GM23338 (cell line): ENCODE measurements at regions not wholly inside any gene's neighbourhood (a gene's known extent, or its start where the extent isn't known, plus 50 kb on each side); places are given as distances from the start of the nearest gene placed in this dataset.

Experiments
- ATAC-seq: fragments of 200-7000 bp; cut with Tn5 transposase; 3 replicates; pipeline ENCODE4 v1.9.1; 2020
- DNase-seq: peaks from one replicate; pipeline ENCODE4 v3.0.0-alpha.2; 2015; ENCODE audit warnings: low spot score
- H2AFZ ChIP-seq: fragments of 200-600 bp; sonication (generic); 2 replicates; pipeline ENCODE4 v1.8.0; 2016; ENCODE audit warnings: antibody characterized with exemption, mild to moderate bottlenecking, moderate library complexity
- H3F3A ChIP-seq: fragments of 200-600 bp; sonication (generic); replicated peaks from 2 replicates; pipeline ENCODE4 v1.8.0; 2017; ENCODE audit warnings: antibody characterized with exemption, mixed run types, low read depth
- H3K27ac ChIP-seq: fragments of 200-600 bp; sonication (generic); 2 replicates; pipeline ENCODE4 v1.6.1; 2016; ENCODE audit warnings: low read depth
- H3K27me3 ChIP-seq: fragments of 200-600 bp; sonication (generic); 2 replicates; pipeline ENCODE4 v1.8.0; 2016; ENCODE audit warnings: mild to moderate bottlenecking, mixed run types, moderate library complexity; ENCODE audit not compliant: insufficient read depth
- H3K36me3 ChIP-seq: fragments of 200-600 bp; sonication (generic); 2 replicates; pipeline ENCODE4 v1.8.0; 2016; ENCODE audit warnings: mild to moderate bottlenecking; ENCODE audit not compliant: insufficient read depth
- H3K4me1 ChIP-seq: fragments of 200-600 bp; sonication (generic); 2 replicates; pipeline ENCODE4 v1.8.0; 2016; ENCODE audit warnings: mild to moderate bottlenecking, moderate library complexity; ENCODE audit not compliant: insufficient read depth
- H3K4me2 ChIP-seq: fragments of 200-600 bp; sonication (generic); 2 replicates; pipeline ENCODE4 v1.7.1; 2017; ENCODE audit warnings: mixed run types
- H3K4me3 ChIP-seq: fragments of 200-600 bp; sonication (generic); 2 replicates; pipeline ENCODE4 v1.6.1; 2016; ENCODE audit warnings: mixed run types
- H3K79me2 ChIP-seq: fragments of 200-600 bp; sonication (generic); replicated peaks from 2 replicates; pipeline ENCODE4 v1.8.0; 2017; ENCODE audit warnings: mild to moderate bottlenecking; ENCODE audit not compliant: insufficient read depth
- H3K9me2 ChIP-seq: fragments of 200-600 bp; sonication (generic); 2 replicates; pipeline ENCODE4 v1.8.0; 2017; ENCODE audit not compliant: insufficient read depth
- H4K20me1 ChIP-seq: fragments of 200-600 bp; sonication (generic); replicated peaks from 2 replicates; pipeline ENCODE4 v1.8.0; 2017; ENCODE audit warnings: mild to moderate bottlenecking; ENCODE audit not compliant: insufficient read depth
- H3K27ac Mint-ChIP-seq: 2 replicates; pipeline ENCODE4 v1.8.0; 2020; ENCODE audit warnings: inconsistent platforms, mild to moderate bottlenecking, moderate library complexity, mixed read lengths
- H3K27me3 Mint-ChIP-seq: 3 replicates; pipeline ENCODE4 v1.8.0; 2022; ENCODE audit warnings: low read depth, mild to moderate bottlenecking, moderate library complexity, mixed read lengths, inconsistent platforms; ENCODE audit not compliant: insufficient read depth, poor library complexity
- H3K36me3 Mint-ChIP-seq: 3 replicates; pipeline ENCODE4 v1.8.0; 2021; ENCODE audit warnings: low read depth, mild to moderate bottlenecking, inconsistent platforms, moderate library complexity, mixed read lengths
- H3K4me1 Mint-ChIP-seq: 3 replicates; pipeline ENCODE4 v1.8.0; 2020; ENCODE audit warnings: mild to moderate bottlenecking, inconsistent platforms, mixed read lengths
- H3K4me3 Mint-ChIP-seq: 3 replicates; pipeline ENCODE4 v1.8.0; 2021; ENCODE audit warnings: moderate library complexity, mild to moderate bottlenecking, inconsistent platforms, mixed read lengths
- H3K9me3 Mint-ChIP-seq: 3 replicates; pipeline ENCODE4 v1.8.0; 2020; ENCODE audit warnings: moderate library complexity, mild to moderate bottlenecking, inconsistent platforms, mixed read lengths
- CREB1 ChIP-seq: fragments of 250-450 bp; sonication (Bioruptor Pico); IDR thresholded peaks from 2 replicates; pipeline ENCODE4 v1.5.0; 2020; ENCODE audit warnings: low read depth, mild to moderate bottlenecking, moderate library complexity
- EZH2phosphoT487 ChIP-seq: fragments of 200-600 bp; sonication (generic); IDR thresholded peaks from one replicate; pipeline ENCODE4 v1.8.1; 2018; ENCODE audit warnings: antibody characterized with exemption; ENCODE audit not compliant: unreplicated experiment
- JUNB ChIP-seq: IDR thresholded peaks from one replicate; pipeline ENCODE4 v1.6.1; 2016; ENCODE audit warnings: antibody characterized with exemption; ENCODE audit not compliant: unreplicated experiment
- STAT1 ChIP-seq: IDR thresholded peaks from one replicate; pipeline ENCODE4 v1.6.1; 2016; ENCODE audit warnings: antibody characterized with exemption; ENCODE audit not compliant: unreplicated experiment
- TF ChIP-seq, protein P1 (sequence below): fragments of 250-450 bp; sonication (Bioruptor Pico); IDR thresholded peaks from 2 replicates; pipeline ENCODE4 v1.5.0; 2020; ENCODE audit warnings: mild to moderate bottlenecking, moderate library complexity
- TF ChIP-seq, protein P2 (sequence below), 2 experiments: fragments of 200-600 bp in 1 of 2; sonication (generic) in 1 of 2; conservative IDR thresholded peaks; 2 replicates each; pipeline versions ENCODE4 v1.5.1 to v1.6.1; 2016 to 2017; ENCODE audit warnings: antibody characterized with exemption in 2 of 2, low read depth in 2 of 2, mild to moderate bottlenecking in 2 of 2, moderate library complexity in 1 of 2
- TF ChIP-seq, protein P3 (sequence below): IDR thresholded peaks from 2 replicates; pipeline ENCODE4 v1.6.1; 2016; ENCODE audit warnings: antibody characterized with exemption
- TF ChIP-seq, protein P4 (sequence below): IDR thresholded peaks from one replicate; pipeline ENCODE4 v1.6.1; 2018; ENCODE audit warnings: antibody characterized with exemption; ENCODE audit not compliant: unreplicated experiment

DNA sequence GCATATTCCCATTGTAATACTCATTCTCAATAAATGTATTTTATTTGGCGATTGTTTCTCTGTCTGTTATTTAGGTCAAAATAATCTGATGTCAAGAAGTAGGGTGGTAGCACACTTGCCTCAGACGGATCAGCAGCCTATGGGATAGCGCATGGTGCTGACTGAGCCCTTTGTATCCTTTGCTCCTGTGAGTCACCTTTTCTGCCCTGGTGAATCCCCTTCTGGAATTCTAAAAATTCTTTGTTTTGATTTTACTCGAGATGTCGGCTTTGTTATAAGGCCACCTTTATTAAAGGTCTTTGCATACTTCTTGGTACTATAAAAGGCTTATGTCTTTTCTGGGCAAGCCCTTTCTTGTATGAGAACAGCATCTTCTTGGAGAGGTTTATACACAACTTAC, 1187.8 kb downstream of the CDH9 start (continued):
- TF ChIP-seq, protein P1, sequence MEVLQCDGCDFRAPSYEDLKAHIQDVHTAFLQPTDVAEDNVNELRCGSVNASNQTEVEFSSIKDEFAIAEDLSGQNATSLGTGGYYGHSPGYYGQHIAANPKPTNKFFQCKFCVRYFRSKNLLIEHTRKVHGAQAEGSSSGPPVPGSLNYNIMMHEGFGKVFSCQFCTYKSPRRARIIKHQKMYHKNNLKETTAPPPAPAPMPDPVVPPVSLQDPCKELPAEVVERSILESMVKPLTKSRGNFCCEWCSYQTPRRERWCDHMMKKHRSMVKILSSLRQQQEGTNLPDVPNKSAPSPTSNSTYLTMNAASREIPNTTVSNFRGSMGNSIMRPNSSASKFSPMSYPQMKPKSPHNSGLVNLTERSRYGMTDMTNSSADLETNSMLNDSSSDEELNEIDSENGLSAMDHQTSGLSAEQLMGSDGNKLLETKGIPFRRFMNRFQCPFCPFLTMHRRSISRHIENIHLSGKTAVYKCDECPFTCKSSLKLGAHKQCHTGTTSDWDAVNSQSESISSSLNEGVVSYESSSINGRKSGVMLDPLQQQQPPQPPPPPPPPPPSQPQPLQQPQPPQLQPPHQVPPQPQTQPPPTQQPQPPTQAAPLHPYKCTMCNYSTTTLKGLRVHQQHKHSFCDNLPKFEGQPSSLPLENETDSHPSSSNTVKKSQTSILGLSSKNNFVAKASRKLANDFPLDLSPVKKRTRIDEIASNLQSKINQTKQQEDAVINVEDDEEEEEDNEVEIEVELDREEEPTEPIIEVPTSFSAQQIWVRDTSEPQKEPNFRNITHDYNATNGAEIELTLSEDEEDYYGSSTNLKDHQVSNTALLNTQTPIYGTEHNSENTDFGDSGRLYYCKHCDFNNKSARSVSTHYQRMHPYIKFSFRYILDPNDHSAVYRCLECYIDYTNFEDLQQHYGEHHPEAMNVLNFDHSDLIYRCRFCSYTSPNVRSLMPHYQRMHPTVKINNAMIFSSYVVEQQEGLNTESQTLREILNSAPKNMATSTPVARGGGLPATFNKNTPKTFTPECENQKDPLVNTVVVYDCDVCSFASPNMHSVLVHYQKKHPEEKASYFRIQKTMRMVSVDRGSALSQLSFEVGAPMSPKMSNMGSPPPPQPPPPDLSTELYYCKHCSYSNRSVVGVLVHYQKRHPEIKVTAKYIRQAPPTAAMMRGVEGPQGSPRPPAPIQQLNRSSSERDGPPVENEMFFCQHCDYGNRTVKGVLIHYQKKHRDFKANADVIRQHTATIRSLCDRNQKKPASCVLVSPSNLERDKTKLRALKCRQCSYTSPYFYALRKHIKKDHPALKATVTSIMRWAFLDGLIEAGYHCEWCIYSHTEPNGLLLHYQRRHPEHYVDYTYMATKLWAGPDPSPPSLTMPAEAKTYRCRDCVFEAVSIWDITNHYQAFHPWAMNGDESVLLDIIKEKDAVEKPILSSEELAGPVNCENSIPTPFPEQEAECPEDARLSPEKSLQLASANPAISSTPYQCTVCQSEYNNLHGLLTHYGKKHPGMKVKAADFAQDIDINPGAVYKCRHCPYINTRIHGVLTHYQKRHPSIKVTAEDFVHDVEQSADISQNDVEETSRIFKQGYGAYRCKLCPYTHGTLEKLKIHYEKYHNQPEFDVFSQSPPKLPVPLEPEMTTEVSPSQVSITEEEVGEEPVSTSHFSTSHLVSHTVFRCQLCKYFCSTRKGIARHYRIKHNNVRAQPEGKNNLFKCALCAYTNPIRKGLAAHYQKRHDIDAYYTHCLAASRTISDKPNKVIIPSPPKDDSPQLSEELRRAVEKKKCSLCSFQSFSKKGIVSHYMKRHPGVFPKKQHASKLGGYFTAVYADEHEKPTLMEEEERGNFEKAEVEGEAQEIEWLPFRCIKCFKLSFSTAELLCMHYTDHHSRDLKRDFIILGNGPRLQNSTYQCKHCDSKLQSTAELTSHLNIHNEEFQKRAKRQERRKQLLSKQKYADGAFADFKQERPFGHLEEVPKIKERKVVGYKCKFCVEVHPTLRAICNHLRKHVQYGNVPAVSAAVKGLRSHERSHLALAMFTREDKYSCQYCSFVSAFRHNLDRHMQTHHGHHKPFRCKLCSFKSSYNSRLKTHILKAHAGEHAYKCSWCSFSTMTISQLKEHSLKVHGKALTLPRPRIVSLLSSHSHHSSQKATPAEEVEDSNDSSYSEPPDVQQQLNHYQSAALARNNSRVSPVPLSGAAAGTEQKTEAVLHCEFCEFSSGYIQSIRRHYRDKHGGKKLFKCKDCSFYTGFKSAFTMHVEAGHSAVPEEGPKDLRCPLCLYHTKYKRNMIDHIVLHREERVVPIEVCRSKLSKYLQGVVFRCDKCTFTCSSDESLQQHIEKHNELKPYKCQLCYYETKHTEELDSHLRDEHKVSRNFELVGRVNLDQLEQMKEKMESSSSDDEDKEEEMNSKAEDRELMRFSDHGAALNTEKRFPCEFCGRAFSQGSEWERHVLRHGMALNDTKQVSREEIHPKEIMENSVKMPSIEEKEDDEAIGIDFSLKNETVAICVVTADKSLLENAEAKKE (CRISPR knock-in tag), result no peak
- TF ChIP-seq, protein P2, sequence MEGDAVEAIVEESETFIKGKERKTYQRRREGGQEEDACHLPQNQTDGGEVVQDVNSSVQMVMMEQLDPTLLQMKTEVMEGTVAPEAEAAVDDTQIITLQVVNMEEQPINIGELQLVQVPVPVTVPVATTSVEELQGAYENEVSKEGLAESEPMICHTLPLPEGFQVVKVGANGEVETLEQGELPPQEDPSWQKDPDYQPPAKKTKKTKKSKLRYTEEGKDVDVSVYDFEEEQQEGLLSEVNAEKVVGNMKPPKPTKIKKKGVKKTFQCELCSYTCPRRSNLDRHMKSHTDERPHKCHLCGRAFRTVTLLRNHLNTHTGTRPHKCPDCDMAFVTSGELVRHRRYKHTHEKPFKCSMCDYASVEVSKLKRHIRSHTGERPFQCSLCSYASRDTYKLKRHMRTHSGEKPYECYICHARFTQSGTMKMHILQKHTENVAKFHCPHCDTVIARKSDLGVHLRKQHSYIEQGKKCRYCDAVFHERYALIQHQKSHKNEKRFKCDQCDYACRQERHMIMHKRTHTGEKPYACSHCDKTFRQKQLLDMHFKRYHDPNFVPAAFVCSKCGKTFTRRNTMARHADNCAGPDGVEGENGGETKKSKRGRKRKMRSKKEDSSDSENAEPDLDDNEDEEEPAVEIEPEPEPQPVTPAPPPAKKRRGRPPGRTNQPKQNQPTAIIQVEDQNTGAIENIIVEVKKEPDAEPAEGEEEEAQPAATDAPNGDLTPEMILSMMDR (conservative IDR thresholded peaks at IDR 0.05; ENCODE audit: low read depth in 2 of 2), result no peak
- no peak for TF ChIP-seq CREB1
- TF ChIP-seq, protein P3, sequence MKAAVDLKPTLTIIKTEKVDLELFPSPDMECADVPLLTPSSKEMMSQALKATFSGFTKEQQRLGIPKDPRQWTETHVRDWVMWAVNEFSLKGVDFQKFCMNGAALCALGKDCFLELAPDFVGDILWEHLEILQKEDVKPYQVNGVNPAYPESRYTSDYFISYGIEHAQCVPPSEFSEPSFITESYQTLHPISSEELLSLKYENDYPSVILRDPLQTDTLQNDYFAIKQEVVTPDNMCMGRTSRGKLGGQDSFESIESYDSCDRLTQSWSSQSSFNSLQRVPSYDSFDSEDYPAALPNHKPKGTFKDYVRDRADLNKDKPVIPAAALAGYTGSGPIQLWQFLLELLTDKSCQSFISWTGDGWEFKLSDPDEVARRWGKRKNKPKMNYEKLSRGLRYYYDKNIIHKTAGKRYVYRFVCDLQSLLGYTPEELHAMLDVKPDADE, result no peak

DNA sequence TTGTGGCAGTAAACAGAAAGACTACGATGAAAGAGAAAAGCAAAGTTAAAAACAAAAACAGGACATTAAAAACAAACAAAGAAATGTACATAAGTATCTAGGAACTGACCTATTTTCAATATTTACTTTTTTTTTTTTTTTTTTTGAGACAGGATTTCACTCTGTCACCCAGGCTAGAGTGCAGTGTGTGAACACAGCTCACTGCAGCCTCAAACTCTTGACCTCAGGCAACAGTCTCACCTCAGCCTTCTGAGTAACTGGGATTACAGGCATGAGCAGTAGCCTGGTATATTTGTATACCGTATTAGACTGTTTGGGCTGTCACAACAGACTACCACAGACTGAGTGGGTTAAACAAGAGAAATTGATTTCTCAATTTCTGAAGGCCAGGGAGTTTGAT, 1189.1 kb downstream of the CDH9 start:
- Mint-ChIP-seq H3K36me3 (no peaks in the 10 kb centered on the region), H3K27ac (no peak overlapping the region), H3K4me3 (no peak overlapping the region), H3K4me1 (no peaks in the 10 kb centered on the region), H3K27me3 (no peaks in the 10 kb centered on the region), H3K9me3 (peaks cover 3% of the 10 kb centered on the region; the same call in 1 of the 3 replicates)
- Histone ChIP-seq H3F3A (no peaks in the 10 kb centered on the region), H2AFZ (no peak overlapping the region), H3K4me1 (no peaks in the 10 kb centered on the region), H3K79me2 (no peaks in the 10 kb centered on the region), H3K27me3 (no peaks in the 10 kb centered on the region), H3K4me2 (no peak overlapping the region), H3K36me3 (no peaks in the 10 kb centered on the region), H3K9me2 (no peaks in the 10 kb centered on the region; the same call in 1 of the 2 replicates), H3K4me3 (no peak overlapping the region), H4K20me1 (no peaks in the 10 kb centered on the region), H3K27ac (no peak overlapping the region)
- ATAC-seq (no peak), DNase-seq (no peak)
- TF ChIP-seq, protein P2 (conservative IDR thresholded peaks at IDR 0.05; ENCODE audit: low read depth in 2 of 2), result no peak
- TF ChIP-seq, protein P4, sequence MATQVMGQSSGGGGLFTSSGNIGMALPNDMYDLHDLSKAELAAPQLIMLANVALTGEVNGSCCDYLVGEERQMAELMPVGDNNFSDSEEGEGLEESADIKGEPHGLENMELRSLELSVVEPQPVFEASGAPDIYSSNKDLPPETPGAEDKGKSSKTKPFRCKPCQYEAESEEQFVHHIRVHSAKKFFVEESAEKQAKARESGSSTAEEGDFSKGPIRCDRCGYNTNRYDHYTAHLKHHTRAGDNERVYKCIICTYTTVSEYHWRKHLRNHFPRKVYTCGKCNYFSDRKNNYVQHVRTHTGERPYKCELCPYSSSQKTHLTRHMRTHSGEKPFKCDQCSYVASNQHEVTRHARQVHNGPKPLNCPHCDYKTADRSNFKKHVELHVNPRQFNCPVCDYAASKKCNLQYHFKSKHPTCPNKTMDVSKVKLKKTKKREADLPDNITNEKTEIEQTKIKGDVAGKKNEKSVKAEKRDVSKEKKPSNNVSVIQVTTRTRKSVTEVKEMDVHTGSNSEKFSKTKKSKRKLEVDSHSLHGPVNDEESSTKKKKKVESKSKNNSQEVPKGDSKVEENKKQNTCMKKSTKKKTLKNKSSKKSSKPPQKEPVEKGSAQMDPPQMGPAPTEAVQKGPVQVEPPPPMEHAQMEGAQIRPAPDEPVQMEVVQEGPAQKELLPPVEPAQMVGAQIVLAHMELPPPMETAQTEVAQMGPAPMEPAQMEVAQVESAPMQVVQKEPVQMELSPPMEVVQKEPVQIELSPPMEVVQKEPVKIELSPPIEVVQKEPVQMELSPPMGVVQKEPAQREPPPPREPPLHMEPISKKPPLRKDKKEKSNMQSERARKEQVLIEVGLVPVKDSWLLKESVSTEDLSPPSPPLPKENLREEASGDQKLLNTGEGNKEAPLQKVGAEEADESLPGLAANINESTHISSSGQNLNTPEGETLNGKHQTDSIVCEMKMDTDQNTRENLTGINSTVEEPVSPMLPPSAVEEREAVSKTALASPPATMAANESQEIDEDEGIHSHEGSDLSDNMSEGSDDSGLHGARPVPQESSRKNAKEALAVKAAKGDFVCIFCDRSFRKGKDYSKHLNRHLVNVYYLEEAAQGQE, result no peak
- TF ChIP-seq JUNB (no peak), STAT1 (no peak), EZH2phosphoT487 (no peak)
- TF ChIP-seq, protein P3, result no peak
